Progenitor cell of endocrine pancreas (in vitro differentiated cells): ENCODE measurements at regions not wholly inside any gene's neighbourhood (a gene's known extent, or its start where the extent isn't known, plus 50 kb on each side); places are given as distances from the start of the nearest gene placed in this dataset.

ENCODE experiments used
- DNase-seq: peaks from one replicate; pipeline ENCODE4 v3.0.0; 2021; ENCODE audit warnings: low spot score; ENCODE audit not compliant: unreplicated experiment
- H3K27ac Mint-ChIP-seq: 2 replicates; pipeline ENCODE4 v1.8.0; 2021; ENCODE audit warnings: mild to moderate bottlenecking, moderate library complexity, mixed read lengths
- H3K27me3 Mint-ChIP-seq: 2 replicates; pipeline ENCODE4 v1.8.0; 2021; ENCODE audit warnings: mixed read lengths
- H3K36me3 Mint-ChIP-seq: 2 replicates; pipeline ENCODE4 v1.8.0; 2022; ENCODE audit warnings: mixed read lengths; ENCODE audit not compliant: insufficient read depth
- H3K4me1 Mint-ChIP-seq: 2 replicates; pipeline ENCODE4 v1.8.0; 2021; ENCODE audit warnings: low read depth, mixed read lengths
- H3K4me3 Mint-ChIP-seq: 2 replicates; pipeline ENCODE4 v1.8.0; 2021; ENCODE audit warnings: low read depth, mild to moderate bottlenecking, moderate library complexity, mixed read lengths
- H3K9me3 Mint-ChIP-seq: 2 replicates; pipeline ENCODE4 v1.8.0; 2021; ENCODE audit warnings: low read depth, mixed read lengths
- TF ChIP-seq, protein P1 (sequence below): fragments of 200-600 bp; sonication (generic); IDR thresholded peaks from one replicate; pipeline ENCODE4 v1.5.0; 2021; ENCODE audit warnings: antibody characterized with exemption, mild to moderate bottlenecking; ENCODE audit not compliant: unreplicated experiment

DNA sequence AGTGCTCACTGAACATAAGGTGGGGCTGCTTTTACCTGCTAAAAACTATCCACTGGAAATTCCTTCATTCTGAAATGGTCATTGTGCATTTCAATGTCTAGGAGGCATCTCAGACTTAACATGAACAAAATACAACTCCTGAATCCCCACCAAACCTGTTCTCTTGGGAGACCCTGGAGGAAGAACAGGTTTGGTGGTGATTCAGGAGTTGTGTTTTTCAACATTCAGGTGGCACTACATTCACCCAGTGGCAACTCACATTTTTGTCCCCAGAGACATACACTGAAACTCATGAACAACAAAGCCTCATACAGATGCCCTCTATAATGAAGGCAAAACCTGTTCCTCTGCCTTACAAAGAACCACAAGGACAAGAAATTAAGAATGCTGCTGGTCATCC lies 64.3 kb upstream of the CYP2D6 start:
- TF ChIP-seq, protein P1, sequence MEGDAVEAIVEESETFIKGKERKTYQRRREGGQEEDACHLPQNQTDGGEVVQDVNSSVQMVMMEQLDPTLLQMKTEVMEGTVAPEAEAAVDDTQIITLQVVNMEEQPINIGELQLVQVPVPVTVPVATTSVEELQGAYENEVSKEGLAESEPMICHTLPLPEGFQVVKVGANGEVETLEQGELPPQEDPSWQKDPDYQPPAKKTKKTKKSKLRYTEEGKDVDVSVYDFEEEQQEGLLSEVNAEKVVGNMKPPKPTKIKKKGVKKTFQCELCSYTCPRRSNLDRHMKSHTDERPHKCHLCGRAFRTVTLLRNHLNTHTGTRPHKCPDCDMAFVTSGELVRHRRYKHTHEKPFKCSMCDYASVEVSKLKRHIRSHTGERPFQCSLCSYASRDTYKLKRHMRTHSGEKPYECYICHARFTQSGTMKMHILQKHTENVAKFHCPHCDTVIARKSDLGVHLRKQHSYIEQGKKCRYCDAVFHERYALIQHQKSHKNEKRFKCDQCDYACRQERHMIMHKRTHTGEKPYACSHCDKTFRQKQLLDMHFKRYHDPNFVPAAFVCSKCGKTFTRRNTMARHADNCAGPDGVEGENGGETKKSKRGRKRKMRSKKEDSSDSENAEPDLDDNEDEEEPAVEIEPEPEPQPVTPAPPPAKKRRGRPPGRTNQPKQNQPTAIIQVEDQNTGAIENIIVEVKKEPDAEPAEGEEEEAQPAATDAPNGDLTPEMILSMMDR = no peak
- H3K9me3 Mint-ChIP-seq = no peaks in the 10 kb centered on the region
- H3K4me3 Mint-ChIP-seq = no peak overlapping the region
- H3K36me3 Mint-ChIP-seq = peaks cover 2% of the 10 kb centered on the region
- H3K4me1 Mint-ChIP-seq = peaks cover 1% of the 10 kb centered on the region
- no peak overlapping the region for H3K27ac Mint-ChIP-seq
- no peak for DNase-seq
- H3K27me3 Mint-ChIP-seq = no peaks in the 10 kb centered on the region

GRCh38 chr22:42194104-42194851 lies 63.7 kb upstream of the CYP2D6 start:
- no peak for DNase-seq
- Mint-ChIP-seq H3K36me3 (peaks cover 2% of the 10 kb centered on the region), H3K4me1 (peaks cover 1% of the 10 kb centered on the region), H3K27ac (peak overlapping the region; percentile 30), H3K9me3 (no peaks in the 10 kb centered on the region), H3K4me3 (no peak overlapping the region), H3K27me3 (no peaks in the 10 kb centered on the region)
- TF ChIP-seq, protein P1 = no peak

- Mint-ChIP-seq H3K4me1 (peaks cover 1% of the 10 kb centered on the region), H3K9me3 (no peaks in the 10 kb centered on the region), H3K27ac (no peak overlapping the region), H3K27me3 (no peaks in the 10 kb centered on the region), H3K4me3 (no peak overlapping the region), H3K36me3 (no peaks in the 10 kb centered on the region)
- TF ChIP-seq, protein P1 = no peak
- DNase-seq = no peak
Measured at GRCh38 chr22:42192547-42192946, 61.9 kb upstream of the CYP2D6 start.

- H3K27ac Mint-ChIP-seq = no peak overlapping the region
- DNase-seq = no peak
- H3K4me3 Mint-ChIP-seq = no peak overlapping the region
- peaks cover 7% of the 10 kb centered on the region for H3K4me1 Mint-ChIP-seq
- TF ChIP-seq, protein P1 = no peak
- H3K27me3 Mint-ChIP-seq = no peaks in the 10 kb centered on the region
- no peaks in the 10 kb centered on the region for H3K9me3 Mint-ChIP-seq
- no peaks in the 10 kb centered on the region for H3K36me3 Mint-ChIP-seq
Measured at GRCh38 chr22:42190274-42190673, 59.7 kb upstream of the CYP2D6 start.

DNA sequence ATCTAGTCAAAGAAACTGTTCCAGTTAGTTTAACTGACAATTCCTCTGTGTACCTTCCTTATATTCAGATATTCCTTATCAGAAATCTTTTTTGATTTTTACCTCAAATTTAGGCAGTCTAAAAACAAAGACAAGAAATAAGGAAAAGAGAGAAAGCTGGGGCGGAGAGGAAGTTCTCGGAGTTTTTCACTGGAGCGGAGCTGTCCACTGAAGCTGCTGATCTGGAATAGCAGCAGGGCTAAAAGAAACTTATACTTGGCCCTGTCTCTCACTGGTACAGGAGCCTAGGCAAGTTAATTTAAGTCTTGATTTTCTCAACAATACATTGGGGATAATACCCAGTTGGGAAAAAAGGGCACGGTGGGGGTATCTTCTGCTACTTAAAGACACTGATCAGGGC lies 59.2 kb upstream of the CYP2D6 start:
- H3K4me3 Mint-ChIP-seq = no peak overlapping the region
- peaks cover 7% of the 10 kb centered on the region for H3K4me1 Mint-ChIP-seq
- no peak overlapping the region for H3K27ac Mint-ChIP-seq
- no peaks in the 10 kb centered on the region for H3K27me3 Mint-ChIP-seq
- no peaks in the 10 kb centered on the region for H3K9me3 Mint-ChIP-seq
- H3K36me3 Mint-ChIP-seq = no peaks in the 10 kb centered on the region
- DNase-seq = no peak
- TF ChIP-seq, protein P1 = no peak
